K562 (cell line): ENCODE measurements at regions not wholly inside any gene's neighbourhood (a gene's known extent, or its start where the extent isn't known, plus 50 kb on each side); places are given as distances from the start of the nearest gene placed in this dataset.

Experiments used
- ATAC-seq: fragments of 200-7000 bp; cut with Tn5 transposase; 3 replicates; pipeline ENCODE4 v1.9.1; 2020; ENCODE audit warnings: moderate library complexity
- BruUV-seq: library from RNA; stranded (reverse); fragments of 400-500 nt; replicated peaks from 2 replicates; lab custom pipeline; 2021; lab: Mats Ljungman, UMichigan
- CTCF ChIA-PET: fragments of 300-600 bp; formaldehyde crosslinking; extraction: SDS; loops from one replicate; lab custom pipeline; 2021; ENCODE audit warnings: low intra/inter-chr PET ratio; lab: Yijun Ruan, JAX
- POLR2A ChIA-PET: fragments of 300-600, 350-650 bp; sonication (Branson Sonifier 250); formaldehyde crosslinking; extraction: SDS; loops from one replicate; lab custom pipeline; 2021; ENCODE audit warnings: antibody characterized with exemption, inconsistent platforms; lab: Yijun Ruan, JAX
- DNase-seq, 4 experiments: peaks; one replicate each; pipeline versions ENCODE4 v3.0.0 to v3.0.0-alpha.2; 2011 to 2018; ENCODE audit warnings: low spot score in 3 of 4, mixed read lengths in 3 of 4; ENCODE audit errors: extremely low read depth in 1 of 4
- FAIRE-seq: peaks from 2 replicates; lab custom pipeline; 2011; peaks lifted over from hg19 to GRCh38; lab: Jason Lieb, UNC
- H2AFZ ChIP-seq: 2 replicates; pipeline ENCODE4 v1.6.0; 2011; ENCODE audit warnings: low read depth, low read length, control low read depth, inconsistent platforms
- H3K27ac ChIP-seq: fragments of 200-600 bp; 3 replicates; pipeline ENCODE4 v1.8.0; 2011; ENCODE audit warnings: low read depth, mild to moderate bottlenecking, control low read depth, inconsistent platforms, low read length, moderate library complexity, mixed read lengths; ENCODE audit errors: extremely low read depth
- H3K27me3 ChIP-seq, 2 experiments: fragments of 300-600 bp in 1 of 2; 2 replicates in 1 of 2; 3 replicates in 1 of 2; pipeline versions ENCODE4 v1.6.0 to v1.8.0; 2011; ENCODE audit warnings: inconsistent platforms in 2 of 2, low read length in 2 of 2, mild to moderate bottlenecking in 1 of 2, mixed read lengths in 1 of 2, moderate library complexity in 1 of 2; ENCODE audit not compliant: control insufficient read depth in 2 of 2, insufficient read depth in 2 of 2
- H3K36me3 ChIP-seq: fragments of 300-600 bp; 3 replicates; pipeline ENCODE4 v1.8.0; 2011; ENCODE audit warnings: mild to moderate bottlenecking, low read length, inconsistent platforms; ENCODE audit not compliant: control insufficient read depth, insufficient read depth
- H3K4me1 ChIP-seq, 2 experiments: fragments of 200-600 bp in 1 of 2; replicated peaks in 1 of 2; 2 replicates in 1 of 2; 3 replicates in 1 of 2; pipeline versions ENCODE4 v1.5.1 to v1.8.0; 2011; ENCODE audit warnings: inconsistent platforms in 2 of 2, low read length in 2 of 2, mild to moderate bottlenecking in 1 of 2, mixed read lengths in 1 of 2, moderate library complexity in 1 of 2; ENCODE audit not compliant: control insufficient read depth in 2 of 2, insufficient read depth in 2 of 2
- H3K4me2 ChIP-seq: 2 replicates; pipeline ENCODE4 v1.6.1; 2011; ENCODE audit warnings: low read length, control low read depth, inconsistent platforms, mixed read lengths; ENCODE audit not compliant: insufficient read depth
- H3K4me3 ChIP-seq: fragments of 200-600 bp; sonication (generic), shearing (Covaris generic); 2 replicates; pipeline ENCODE4 v1.5.1; 2016; ENCODE audit warnings: control low read depth, inconsistent platforms
- H3K79me2 ChIP-seq: fragments of 200-600 bp; 3 replicates; pipeline ENCODE4 v1.8.0; 2011; ENCODE audit warnings: low read length, inconsistent platforms; ENCODE audit not compliant: control insufficient read depth, insufficient read depth
- H3K9ac ChIP-seq, 2 experiments: 2 replicates each; pipeline versions ENCODE4 v1.6.0 to v1.6.1; 2011; ENCODE audit warnings: low read depth in 2 of 2, low read length in 2 of 2, control low read depth in 1 of 2, inconsistent platforms in 1 of 2, mild to moderate bottlenecking in 1 of 2, mixed read lengths in 1 of 2; ENCODE audit not compliant: insufficient read depth in 1 of 2
- H3K9me1 ChIP-seq: one replicate; pipeline ENCODE4 v1.6.0; 2011; ENCODE audit warnings: inconsistent platforms, mild to moderate bottlenecking, low read length, moderate library complexity; ENCODE audit not compliant: control insufficient read depth, insufficient read depth
- H3K9me3 ChIP-seq: replicated peaks from 2 replicates; pipeline ENCODE4 v1.5.1; 2011; ENCODE audit warnings: low read depth, low read length, inconsistent platforms; ENCODE audit not compliant: control insufficient read depth, insufficient read depth
- H4K20me1 ChIP-seq: replicated peaks from 2 replicates; pipeline ENCODE4 v1.6.1; 2011; ENCODE audit warnings: low read length, inconsistent platforms, mixed read lengths; ENCODE audit not compliant: control insufficient read depth, insufficient read depth
- CXXC5 ChIP-seq: fragments of 250-450 bp; sonication (Bioruptor Pico); IDR thresholded peaks from 2 replicates; pipeline ENCODE4 v1.8.0; 2022; ENCODE audit warnings: inconsistent platforms, mild to moderate bottlenecking, moderate library complexity
- ELF4 ChIP-seq: fragments of 450-650 bp; formaldehyde crosslinking; IDR thresholded peaks from 2 replicates; pipeline ENCODE4 v1.4.0; 2022; ENCODE audit warnings: missing genetic modification characterization
- ETV5 ChIP-seq: sonication (generic); formaldehyde crosslinking; IDR thresholded peaks from 2 replicates; pipeline ENCODE4 v1.4.0; 2020; ENCODE audit warnings: low read depth, mild to moderate bottlenecking, missing genetic modification reagents
- FOSL1 ChIP-seq: fragments of 200-800 bp; sonication (Bioruptor generic); conservative IDR thresholded peaks from 2 replicates; pipeline ENCODE4 v1.6.1; 2016; ENCODE audit warnings: missing genetic modification characterization, missing compliant biosample characterization
- HDGF ChIP-seq: fragments of 450-650 bp; IDR thresholded peaks from 2 replicates; pipeline ENCODE4 v1.6.1; 2016
- HIVEP1 ChIP-seq: fragments of 250-450 bp; sonication (Bioruptor Pico); IDR thresholded peaks from 2 replicates; pipeline ENCODE4 v1.4.0; 2020; ENCODE audit warnings: mild to moderate bottlenecking
- MBD2 ChIP-seq: sonication (generic); IDR thresholded peaks from 2 replicates; pipeline ENCODE4 v1.6.1; 2016; ENCODE audit warnings: low read depth, borderline replicate concordance
- MEIS2 ChIP-seq: fragments of 450-650 bp; IDR thresholded peaks from 2 replicates; pipeline ENCODE4 v1.6.1; 2014; ENCODE audit warnings: mild to moderate bottlenecking; ENCODE audit not compliant: partially characterized antibody
- MXI1 ChIP-seq: IDR thresholded peaks from 2 replicates; pipeline ENCODE4 v1.6.1; 2011; ENCODE audit warnings: low read depth, mild to moderate bottlenecking, improper control_type of control experiment, low read length
- POLR2G ChIP-seq: fragments of 200-400 bp; formaldehyde crosslinking; IDR thresholded peaks from 2 replicates; pipeline ENCODE4 v1.6.1; 2017; ENCODE audit warnings: low read depth, mild to moderate bottlenecking, antibody characterized with exemption, low read length, moderate library complexity
- PTBP1 ChIP-seq: fragments of 200-400 bp; formaldehyde crosslinking; IDR thresholded peaks from 2 replicates; pipeline ENCODE4 v1.6.1; 2017; ENCODE audit warnings: low read depth, low read length
- PURB ChIP-seq: sonication (generic); formaldehyde crosslinking; IDR thresholded peaks from 2 replicates; pipeline ENCODE4 v1.9.0; 2021; ENCODE audit warnings: low read depth, mild to moderate bottlenecking, missing genetic modification reagents
- RBFOX2 ChIP-seq: fragments of 200-400 bp; formaldehyde crosslinking; IDR thresholded peaks from 2 replicates; pipeline ENCODE4 v1.6.1; 2017; ENCODE audit warnings: low read depth, mild to moderate bottlenecking, low read length, moderate library complexity
- SNIP1 ChIP-seq: fragments of 450-650 bp; IDR thresholded peaks from 2 replicates; pipeline ENCODE4 v1.7.1; 2017; ENCODE audit warnings: low read depth, mild to moderate bottlenecking
- ZKSCAN3 ChIP-seq: fragments of 250-450 bp; sonication (Bioruptor Pico); IDR thresholded peaks from 2 replicates; pipeline ENCODE4 v1.4.0; 2020
- ZNF239 ChIP-seq: fragments of 250-450 bp; sonication (Bioruptor Pico); IDR thresholded peaks from 2 replicates; pipeline ENCODE4 v1.4.0; 2020; ENCODE audit warnings: mild to moderate bottlenecking
- WGBS: fragments of 100-300 bp; shearing (Covaris generic); methylation state at CpG from one replicate; pipeline ENCODE4 v1.1.6; 2016; ENCODE audit warnings: low coverage, mixed read lengths; ENCODE audit not compliant: insufficient coverage; ENCODE audit errors: missing lambda C conversion rate; 5-methylcytosine and 5-hydroxymethylcytosine counted together
- in situ Hi-C: fragments of 300-500 bp; cut with MboI; formaldehyde crosslinking; loops from 4 replicates; pipeline ENCODE4 v1.15.0; 2018; ENCODE audit warnings: inconsistent platforms, mixed read lengths
- intact Hi-C: fragments of 100-400 bp; cut with micrococcal nuclease; formaldehyde crosslinking; loops from 2 replicates; pipeline ENCODE4 v1.14.2; 2022
- TF ChIP-seq, protein P1 (sequence below): fragments of 250-450 bp; sonication (Bioruptor Pico); IDR thresholded peaks from 2 replicates; pipeline ENCODE4 v1.8.0; 2022; ENCODE audit warnings: inconsistent platforms

- no TSS peak for BruUV-seq
- no peak overlapping the region for H2AFZ ChIP-seq
- ATAC-seq, result no peak
- H3K36me3 ChIP-seq, result no peaks in the 10 kb centered on the region
- H3K9me3 ChIP-seq, result no peaks in the 10 kb centered on the region
- TF ChIP-seq, protein P1, sequence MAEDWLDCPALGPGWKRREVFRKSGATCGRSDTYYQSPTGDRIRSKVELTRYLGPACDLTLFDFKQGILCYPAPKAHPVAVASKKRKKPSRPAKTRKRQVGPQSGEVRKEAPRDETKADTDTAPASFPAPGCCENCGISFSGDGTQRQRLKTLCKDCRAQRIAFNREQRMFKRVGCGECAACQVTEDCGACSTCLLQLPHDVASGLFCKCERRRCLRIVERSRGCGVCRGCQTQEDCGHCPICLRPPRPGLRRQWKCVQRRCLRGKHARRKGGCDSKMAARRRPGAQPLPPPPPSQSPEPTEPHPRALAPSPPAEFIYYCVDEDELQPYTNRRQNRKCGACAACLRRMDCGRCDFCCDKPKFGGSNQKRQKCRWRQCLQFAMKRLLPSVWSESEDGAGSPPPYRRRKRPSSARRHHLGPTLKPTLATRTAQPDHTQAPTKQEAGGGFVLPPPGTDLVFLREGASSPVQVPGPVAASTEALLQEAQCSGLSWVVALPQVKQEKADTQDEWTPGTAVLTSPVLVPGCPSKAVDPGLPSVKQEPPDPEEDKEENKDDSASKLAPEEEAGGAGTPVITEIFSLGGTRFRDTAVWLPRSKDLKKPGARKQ (CRISPR knock-in tag), result no peak
- TF ChIP-seq HIVEP1 (no peak), POLR2G (no peak), ZKSCAN3 (CRISPR knock-in tag) (no peak), RBFOX2 (no peak), ETV5 (CRISPR knock-in tag) (no peak), HDGF (no peak), FOSL1 (no peak), SNIP1 (no peak), MBD2 (no peak), MXI1 (no peak), MEIS2 (no peak), ZNF239 (CRISPR knock-in tag) (no peak), PTBP1 (no peak), ELF4 (CRISPR knock-in tag) (no peak), CXXC5 (no peak), PURB (CRISPR knock-in tag) (no peak)
- H3K79me2 ChIP-seq, result no peaks in the 10 kb centered on the region
- in situ Hi-C loops, result no loop called here
- DNase-seq, result no peak
- FAIRE-seq, result no peak
- H3K4me2 ChIP-seq, result no peak overlapping the region
- H3K27ac ChIP-seq, result no peak overlapping the region
- WGBS, result 15% methylated on average over 12 of the region's 12 CpGs
- intact Hi-C loops, result no loop called here
- ChIA-PET CTCF (no interaction called here), POLR2A (interaction anchor here (1.3 kb wide), 1 partner anchor 16 kb away, joined by 3 read pairs; no protein-coding TSS in a partner anchor)
- no peak overlapping the region for H3K9ac ChIP-seq
- peaks cover 0 to 7% of the 10 kb centered on the region in 2 experiments; a peak in 2 of 5 replicates for H3K27me3 ChIP-seq
- no peaks in the 10 kb centered on the region for H4K20me1 ChIP-seq
- no peak overlapping the region for H3K4me3 ChIP-seq
- no peaks in the 10 kb centered on the region for H3K4me1 ChIP-seq
- H3K9me1 ChIP-seq, result no peaks in the 10 kb centered on the region
Observed at GRCh38 chr18:76554547-76555222, 59.6 kb upstream of the ZNF516 start.
